ENCODE measurements at regions not wholly inside any gene's neighbourhood (a gene's known extent, or its start where the extent isn't known, plus 50 kb on each side); places are given as distances from the start of the nearest gene placed in this dataset.
"Not testable (repeated sequence)": the region's sequence is repeated elsewhere in the genome, so short reads cannot be mapped to it uniquely, and the experiment has no call there.

GRCh38 chr1:243951207-243951606 lies 99.9 kb upstream of the ZBTB18 start:
- TF ChIP-seq RCOR1 (IDR thresholded peaks at IDR 0.05; ENCODE audit: low read length); EZH2phosphoT487 (IDR thresholded peaks at IDR 0.05; ENCODE audit: borderline replicate concordance, low read depth); TAF1 (IDR thresholded peaks at IDR 0.05; ENCODE audit: borderline replicate concordance, low read depth, low read length); RXRA (IDR thresholded peaks at IDR 0.05; ENCODE audit: borderline replicate concordance, low read depth); POLR2AphosphoS5 (IDR thresholded peaks at IDR 0.05; ENCODE audit: low read depth, low read length); TEAD4 (IDR thresholded peaks at IDR 0.05; ENCODE audit: borderline replicate concordance, insufficient read depth); GATA2 (CRISPR knock-in tag; IDR thresholded peaks at IDR 0.05); NRF1 (IDR thresholded peaks at IDR 0.05; ENCODE audit: low read depth, low read length): not testable (repeated sequence)
- TF ChIP-seq, protein P1, sequence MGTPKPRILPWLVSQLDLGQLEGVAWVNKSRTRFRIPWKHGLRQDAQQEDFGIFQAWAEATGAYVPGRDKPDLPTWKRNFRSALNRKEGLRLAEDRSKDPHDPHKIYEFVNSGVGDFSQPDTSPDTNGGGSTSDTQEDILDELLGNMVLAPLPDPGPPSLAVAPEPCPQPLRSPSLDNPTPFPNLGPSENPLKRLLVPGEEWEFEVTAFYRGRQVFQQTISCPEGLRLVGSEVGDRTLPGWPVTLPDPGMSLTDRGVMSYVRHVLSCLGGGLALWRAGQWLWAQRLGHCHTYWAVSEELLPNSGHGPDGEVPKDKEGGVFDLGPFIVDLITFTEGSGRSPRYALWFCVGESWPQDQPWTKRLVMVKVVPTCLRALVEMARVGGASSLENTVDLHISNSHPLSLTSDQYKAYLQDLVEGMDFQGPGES (IDR thresholded peaks at IDR 0.05; ENCODE audit: low read depth, low read length): not testable (repeated sequence)
- TF ChIP-seq, protein P2, sequence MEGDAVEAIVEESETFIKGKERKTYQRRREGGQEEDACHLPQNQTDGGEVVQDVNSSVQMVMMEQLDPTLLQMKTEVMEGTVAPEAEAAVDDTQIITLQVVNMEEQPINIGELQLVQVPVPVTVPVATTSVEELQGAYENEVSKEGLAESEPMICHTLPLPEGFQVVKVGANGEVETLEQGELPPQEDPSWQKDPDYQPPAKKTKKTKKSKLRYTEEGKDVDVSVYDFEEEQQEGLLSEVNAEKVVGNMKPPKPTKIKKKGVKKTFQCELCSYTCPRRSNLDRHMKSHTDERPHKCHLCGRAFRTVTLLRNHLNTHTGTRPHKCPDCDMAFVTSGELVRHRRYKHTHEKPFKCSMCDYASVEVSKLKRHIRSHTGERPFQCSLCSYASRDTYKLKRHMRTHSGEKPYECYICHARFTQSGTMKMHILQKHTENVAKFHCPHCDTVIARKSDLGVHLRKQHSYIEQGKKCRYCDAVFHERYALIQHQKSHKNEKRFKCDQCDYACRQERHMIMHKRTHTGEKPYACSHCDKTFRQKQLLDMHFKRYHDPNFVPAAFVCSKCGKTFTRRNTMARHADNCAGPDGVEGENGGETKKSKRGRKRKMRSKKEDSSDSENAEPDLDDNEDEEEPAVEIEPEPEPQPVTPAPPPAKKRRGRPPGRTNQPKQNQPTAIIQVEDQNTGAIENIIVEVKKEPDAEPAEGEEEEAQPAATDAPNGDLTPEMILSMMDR (IDR thresholded peaks at IDR 0.05): not testable (repeated sequence)
- TF ChIP-seq, protein P3, sequence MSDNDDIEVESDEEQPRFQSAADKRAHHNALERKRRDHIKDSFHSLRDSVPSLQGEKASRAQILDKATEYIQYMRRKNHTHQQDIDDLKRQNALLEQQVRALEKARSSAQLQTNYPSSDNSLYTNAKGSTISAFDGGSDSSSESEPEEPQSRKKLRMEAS (IDR thresholded peaks at IDR 0.05; ENCODE audit: low read depth): not testable (repeated sequence)
- TF ChIP-seq, protein P4, sequence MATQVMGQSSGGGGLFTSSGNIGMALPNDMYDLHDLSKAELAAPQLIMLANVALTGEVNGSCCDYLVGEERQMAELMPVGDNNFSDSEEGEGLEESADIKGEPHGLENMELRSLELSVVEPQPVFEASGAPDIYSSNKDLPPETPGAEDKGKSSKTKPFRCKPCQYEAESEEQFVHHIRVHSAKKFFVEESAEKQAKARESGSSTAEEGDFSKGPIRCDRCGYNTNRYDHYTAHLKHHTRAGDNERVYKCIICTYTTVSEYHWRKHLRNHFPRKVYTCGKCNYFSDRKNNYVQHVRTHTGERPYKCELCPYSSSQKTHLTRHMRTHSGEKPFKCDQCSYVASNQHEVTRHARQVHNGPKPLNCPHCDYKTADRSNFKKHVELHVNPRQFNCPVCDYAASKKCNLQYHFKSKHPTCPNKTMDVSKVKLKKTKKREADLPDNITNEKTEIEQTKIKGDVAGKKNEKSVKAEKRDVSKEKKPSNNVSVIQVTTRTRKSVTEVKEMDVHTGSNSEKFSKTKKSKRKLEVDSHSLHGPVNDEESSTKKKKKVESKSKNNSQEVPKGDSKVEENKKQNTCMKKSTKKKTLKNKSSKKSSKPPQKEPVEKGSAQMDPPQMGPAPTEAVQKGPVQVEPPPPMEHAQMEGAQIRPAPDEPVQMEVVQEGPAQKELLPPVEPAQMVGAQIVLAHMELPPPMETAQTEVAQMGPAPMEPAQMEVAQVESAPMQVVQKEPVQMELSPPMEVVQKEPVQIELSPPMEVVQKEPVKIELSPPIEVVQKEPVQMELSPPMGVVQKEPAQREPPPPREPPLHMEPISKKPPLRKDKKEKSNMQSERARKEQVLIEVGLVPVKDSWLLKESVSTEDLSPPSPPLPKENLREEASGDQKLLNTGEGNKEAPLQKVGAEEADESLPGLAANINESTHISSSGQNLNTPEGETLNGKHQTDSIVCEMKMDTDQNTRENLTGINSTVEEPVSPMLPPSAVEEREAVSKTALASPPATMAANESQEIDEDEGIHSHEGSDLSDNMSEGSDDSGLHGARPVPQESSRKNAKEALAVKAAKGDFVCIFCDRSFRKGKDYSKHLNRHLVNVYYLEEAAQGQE (IDR thresholded peaks at IDR 0.05; ENCODE audit: low read depth, low read length): not testable (repeated sequence)
